Mucosa of descending colon (tissue), 3 donors: ENCODE measurements at regions not wholly inside any gene's neighbourhood (a gene's known extent, or its start where the extent isn't known, plus 50 kb on each side); places are given as distances from the start of the nearest gene placed in this dataset.
"Not testable (repeated sequence)": the region's sequence is repeated elsewhere in the genome, so short reads cannot be mapped to it uniquely, and the experiment has no call there.

Experiments
- ATAC-seq: fragments of 200-7000 bp; cut with Tn5 transposase; one replicate; pipeline ENCODE4 v1.9.1; 2020; ENCODE audit warnings: mild to moderate bottlenecking, moderate library complexity
- DNase-seq, 3 donors: peaks; one replicate each; pipeline ENCODE4 v3.0.0-alpha.2; 2020
- H3K36me3 ChIP-seq: fragments of 200-600 bp; one replicate; pipeline ENCODE4 v1.8.0; 2021; ENCODE audit warnings: low read depth, mild to moderate bottlenecking
- H3K4me1 ChIP-seq: fragments of 200-600 bp; one replicate; pipeline ENCODE4 v1.8.0; 2021; ENCODE audit warnings: low read depth, mild to moderate bottlenecking
- H3K4me3 ChIP-seq: fragments of 200-600 bp; one replicate; pipeline ENCODE4 v1.8.0; 2021; ENCODE audit warnings: mild to moderate bottlenecking
- H3K9me3 ChIP-seq: fragments of 200-600 bp; one replicate; pipeline ENCODE4 v1.8.0; 2021; ENCODE audit warnings: mild to moderate bottlenecking
- CTCF ChIP-seq: fragments of 200-600 bp; IDR thresholded peaks from one replicate; pipeline ENCODE4 v1.8.0; 2022; ENCODE audit warnings: antibody characterized with exemption, mild to moderate bottlenecking
- intact Hi-C, 2 donors: fragments of 100-400 bp; cut with DNase I in 1 of 2; cut with micrococcal nuclease in 1 of 2; formaldehyde crosslinking; loops; one replicate each; pipeline versions ENCODE4 v1.11.0 to v1.11.1; 2022; cut with DNase I, micrococcal nuclease
- donor health status: DM: no; HTN: no; CAD: no; lungs with moderate emphysema.
- donor health status: DM: no; HTN: no; CAD: no.
- donor health status: DM: no; HTN: yes; CAD: no.

GRCh38 chr10:58063861-58064480 lies 203.7 kb downstream of the IPMK start:
- no peaks in the 10 kb centered on the region for H3K36me3 ChIP-seq
- peak; percentile 86 for ATAC-seq
- peak in 2 of 3 donors; percentile 28 to 68 for DNase-seq
- no peak overlapping the region for H3K4me3 ChIP-seq
- no peaks in the 10 kb centered on the region for H3K9me3 ChIP-seq
- intact Hi-C loops = loop anchor here in 1 of 2 donors (10.0 kb wide), 1 partner anchor 729 kb away; no protein-coding TSS in a partner anchor
- no peaks in the 10 kb centered on the region for H3K4me1 ChIP-seq
- no peak for TF ChIP-seq CTCF

- H3K4me3 ChIP-seq, H3K9me3 ChIP-seq, H3K4me1 ChIP-seq, ATAC-seq, H3K36me3 ChIP-seq, DNase-seq, intact Hi-C loops: not testable (repeated sequence)
Observed at GRCh38 chr10:58058683-58059082, 209.0 kb downstream of the IPMK start.

- no peaks in the 10 kb centered on the region for H3K36me3 ChIP-seq
- H3K4me3 ChIP-seq = no peak overlapping the region
- no peaks in the 10 kb centered on the region for H3K9me3 ChIP-seq
- H3K4me1 ChIP-seq = no peaks in the 10 kb centered on the region
- ATAC-seq = no peak
- no peak for DNase-seq
- intact Hi-C loops = no loop called here
- no peak for TF ChIP-seq CTCF
Observed at GRCh38 chr10:58054881-58055280, 212.8 kb downstream of the IPMK start.

GRCh38 chr10:58052772-58053171 lies 214.9 kb downstream of the IPMK start:
- Histone ChIP-seq H3K36me3 (no peaks in the 10 kb centered on the region), H3K4me1 (no peaks in the 10 kb centered on the region), H3K4me3 (no peak overlapping the region), H3K9me3 (no peaks in the 10 kb centered on the region)
- DNase-seq = no peak
- intact Hi-C loops = no loop called here
- no peak for ATAC-seq
- no peak for TF ChIP-seq CTCF

GRCh38 chr10:58050575-58050974 lies 217.1 kb downstream of the IPMK start:
- no peak overlapping the region for H3K4me3 ChIP-seq
- intact Hi-C loops = no loop called here
- no peaks in the 10 kb centered on the region for H3K36me3 ChIP-seq
- TF ChIP-seq CTCF = no peak
- no peaks in the 10 kb centered on the region for H3K4me1 ChIP-seq
- DNase-seq = no peak
- ATAC-seq = no peak
- H3K9me3 ChIP-seq = no peaks in the 10 kb centered on the region

- no peak for DNase-seq
- ATAC-seq = no peak
- no peaks in the 10 kb centered on the region for H3K9me3 ChIP-seq
- no peak overlapping the region for H3K4me3 ChIP-seq
- no peaks in the 10 kb centered on the region for H3K36me3 ChIP-seq
- TF ChIP-seq CTCF = no peak
- no peaks in the 10 kb centered on the region for H3K4me1 ChIP-seq
- intact Hi-C loops = no loop called here
Observed at GRCh38 chr10:58048936-58049335, 218.8 kb downstream of the IPMK start.
